ENCODE measurements at regions not wholly inside any gene's neighbourhood (a gene's known extent, or its start where the extent isn't known, plus 50 kb on each side); places are given as distances from the start of the nearest gene placed in this dataset.

GRCh38 chr7:155901176-155901575 lies 88.9 kb upstream of the SHH start:
- no peak for DNase-seq

GRCh38 chr7:155899596-155899995 lies 87.3 kb upstream of the SHH start:
- DNase-seq: no peak

- DNase-seq: no peak
These were observed 85.6 kb upstream of the SHH start for GRCh38 chr7:155897758-155898386.

- no peak for DNase-seq
These were observed 84.4 kb upstream of the SHH start for GRCh38 chr7:155896531-155897263.

- DNase-seq: no peak
These were observed 81.4 kb upstream of the SHH start for GRCh38 chr7:155893664-155894063.

GRCh38 chr7:155893176-155893575 lies 80.9 kb upstream of the SHH start:
- no peak for DNase-seq

GRCh38 chr7:155889636-155890511 lies 77.6 kb upstream of the SHH start:
- no peak for DNase-seq

- no peak for DNase-seq
These were observed 74.9 kb upstream of the SHH start for GRCh38 chr7:155887174-155887525.

GRCh38 chr7:155886391-155887173 lies 74.3 kb upstream of the SHH start:
- DNase-seq: no peak

GRCh38 chr7:155885167-155886155 lies 73.2 kb upstream of the SHH start:
- DNase-seq: no peak

GRCh38 chr7:155884225-155885166 lies 72.2 kb upstream of the SHH start:
- no peak for DNase-seq

GRCh38 chr7:155883491-155884224 lies 71.4 kb upstream of the SHH start:
- DNase-seq: no peak

GRCh38 chr7:155882596-155882995 lies 70.3 kb upstream of the SHH start:
- no peak for DNase-seq

- no peak for DNase-seq
These were observed 69.4 kb upstream of the SHH start for GRCh38 chr7:155881471-155882350.

GRCh38 chr7:155880721-155881120 lies 68.5 kb upstream of the SHH start:
- no peak for DNase-seq

- no peak for DNase-seq
These were observed 67.3 kb upstream of the SHH start for GRCh38 chr7:155879592-155879991.

GRCh38 chr7:155878674-155879073 lies 66.4 kb upstream of the SHH start:
- DNase-seq: no peak

- no peak for DNase-seq
These were observed 66.0 kb upstream of the SHH start for GRCh38 chr7:155878250-155878649.

GRCh38 chr7:155877167-155877566 lies 64.9 kb upstream of the SHH start:
- no peak for DNase-seq
